A549 (cell line): ENCODE measurements at regions not wholly inside any gene's neighbourhood (a gene's known extent, or its start where the extent isn't known, plus 50 kb on each side); places are given as distances from the start of the nearest gene placed in this dataset.

ENCODE experiments used
- ATAC-seq, 2 experiments: fragments of 200-7000 bp in 1 of 2; fragments of >200 bp in 1 of 2; cut with Nextera tagmentation in 1 of 2; cut with Tn5 transposase in 1 of 2; 3 replicates each; pipeline versions ENCODE4 v1.8.0 to v1.9.1; 2018 to 2020; ENCODE audit warnings: mild to moderate bottlenecking in 1 of 2, moderate library complexity in 1 of 2
- CTCF ChIA-PET: fragments of 300-600 bp; sonication (Branson Sonifier 250); formaldehyde crosslinking; extraction: SDS; loops from one replicate; lab custom pipeline; 2021; ENCODE audit warnings: antibody characterized with exemption, inconsistent platforms; lab: Yijun Ruan, JAX
- POLR2A ChIA-PET: fragments of 350-600 bp; formaldehyde crosslinking; extraction: SDS; loops from one replicate; lab custom pipeline; 2021; ENCODE audit warnings: antibody characterized with exemption, inconsistent platforms; lab: Yijun Ruan, JAX
- DNase-seq, 2 experiments: peaks; one replicate each; pipeline versions ENCODE4 v3.0.0 to v3.0.0-alpha.2; 2011 to 2016; ENCODE audit warnings: low read depth in 1 of 2, low spot score in 1 of 2
- FAIRE-seq: peaks from 2 replicates; lab custom pipeline; 2011; peaks lifted over from hg19 to GRCh38; lab: Jason Lieb, UNC
- H3K27ac ChIP-seq, 2 experiments: fragments of >200 bp; sonication (Bioruptor Twin); formaldehyde crosslinking; 3 replicates each; pipeline ENCODE4 v1.5.1; 2016 to 2017
- H3K4me1 ChIP-seq: fragments of >200 bp; sonication (Bioruptor Twin); formaldehyde crosslinking; 3 replicates; pipeline ENCODE4 v1.6.1; 2016
- H3K4me2 ChIP-seq: fragments of >200 bp; sonication (Bioruptor Twin); formaldehyde crosslinking; 3 replicates; pipeline ENCODE4 v1.6.1; 2016
- H3K4me3 ChIP-seq: fragments of >200 bp; sonication (Bioruptor Twin); formaldehyde crosslinking; 3 replicates; pipeline ENCODE4 v1.5.1; 2016
- H3K9me3 ChIP-seq: fragments of >200 bp; sonication (Bioruptor Twin); formaldehyde crosslinking; 3 replicates; pipeline ENCODE4 v1.6.1; 2016
- ATOH8 ChIP-seq: fragments of 250-450 bp; sonication (Bioruptor Pico); IDR thresholded peaks from 2 replicates; pipeline ENCODE4 v1.5.0; 2020; ENCODE audit warnings: low read depth, mild to moderate bottlenecking, moderate library complexity
- ESRRA ChIP-seq: fragments of 150-350 bp; IDR thresholded peaks from 2 replicates; pipeline ENCODE4 v1.6.1; 2014; ENCODE audit warnings: mild to moderate bottlenecking, low read length, borderline replicate concordance
- FOSB ChIP-seq: fragments of 250-450 bp; sonication (Bioruptor Pico); IDR thresholded peaks from 2 replicates; pipeline ENCODE4 v1.5.0; 2020; ENCODE audit warnings: mild to moderate bottlenecking, moderate library complexity
- HES2 ChIP-seq: fragments of >200 bp; sonication (Bioruptor Twin); formaldehyde crosslinking; IDR thresholded peaks from 2 replicates; pipeline ENCODE4 v1.6.1; 2016
- HEYL ChIP-seq: fragments of 250-450 bp; sonication (Bioruptor Pico); IDR thresholded peaks from 2 replicates; pipeline ENCODE4 v1.8.0; 2021; ENCODE audit warnings: mild to moderate bottlenecking, moderate library complexity
- MAFK ChIP-seq: fragments of 450-650 bp; IDR thresholded peaks from 2 replicates; pipeline ENCODE4 v1.6.1; 2014; ENCODE audit not compliant: partially characterized antibody
- POLR2A ChIP-seq: IDR thresholded peaks from 2 replicates; pipeline ENCODE4 v1.6.1; 2012; ENCODE audit warnings: mild to moderate bottlenecking, low read length
- REST ChIP-seq: fragments of 200-600 bp; sonication (generic); IDR thresholded peaks from 2 replicates; pipeline ENCODE4 v1.6.1; 2016; ENCODE audit warnings: antibody characterized with exemption, mild to moderate bottlenecking, moderate library complexity
- SREBF2 ChIP-seq: fragments of 450-650 bp; IDR thresholded peaks from 2 replicates; pipeline ENCODE4 v1.6.1; 2014; ENCODE audit warnings: mild to moderate bottlenecking, moderate library complexity
- WGBS: methylation state at CpG from one replicate; pipeline ENCODE4 v1.1.6; 2017; ENCODE audit errors: missing lambda C conversion rate; 5-methylcytosine and 5-hydroxymethylcytosine counted together

- no peak overlapping the region for H3K27ac ChIP-seq
- FAIRE-seq (no peak), ATAC-seq (no peak), DNase-seq (no peak)
- TF ChIP-seq SREBF2 (no peak), REST (peak; percentile 28; the same call in 1 of the 2 replicates), ATOH8 (CRISPR knock-in tag) (no peak)
- CTCF ChIA-PET, result no interaction called here
- POLR2A ChIA-PET, result no interaction called here
- H3K4me3 ChIP-seq, result no peak overlapping the region
- no peak overlapping the region for H3K4me2 ChIP-seq
- H3K9me3 ChIP-seq, result no peaks in the 10 kb centered on the region
- H3K4me1 ChIP-seq, result no peaks in the 10 kb centered on the region
- WGBS, result 70% methylated on average over 11 of the region's 11 CpGs
Measured at GRCh38 chr1:232369451-232370296, 260.3 kb downstream of the SIPA1L2 start.

DNA sequence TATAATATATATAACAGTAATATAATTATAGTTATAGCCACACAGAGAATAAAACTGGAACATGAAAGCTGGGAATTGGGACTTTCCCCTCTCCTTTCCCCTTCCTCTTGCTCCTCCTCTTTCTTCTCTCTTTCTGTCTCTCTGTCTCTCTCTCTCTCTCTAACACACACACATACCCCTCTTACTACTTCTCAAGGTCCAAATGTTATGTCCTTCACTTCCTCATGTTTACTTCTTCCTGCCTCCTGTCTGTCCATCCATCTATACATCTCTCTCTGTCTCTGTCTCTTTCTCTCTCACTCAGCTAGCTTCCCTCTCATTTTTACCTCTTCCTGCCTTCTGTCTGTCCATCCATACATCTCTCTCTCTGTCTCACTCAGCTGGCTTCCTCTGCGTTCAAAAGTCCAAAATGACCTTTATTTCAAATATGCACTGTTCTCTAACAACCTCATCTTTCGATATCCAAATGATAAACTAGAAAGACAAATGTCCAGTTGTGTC is 261.1 kb downstream of the SIPA1L2 start:
- ChIA-PET CTCF (no interaction called here), POLR2A (no interaction called here)
- WGBS, result 59% methylated on average over 2 of the region's 2 CpGs
- Histone ChIP-seq H3K4me3 (no peak overlapping the region), H3K27ac (no peak overlapping the region), H3K4me2 (no peak overlapping the region), H3K9me3 (no peaks in the 10 kb centered on the region), H3K4me1 (no peaks in the 10 kb centered on the region)
- FAIRE-seq (no peak), DNase-seq (no peak), ATAC-seq (no peak)
- no peak for TF ChIP-seq HES2

GRCh38 chr1:232367293-232367692 is 262.6 kb downstream of the SIPA1L2 start:
- 43% methylated on average over 4 of the region's 4 CpGs for WGBS
- ChIA-PET POLR2A (no interaction called here), CTCF (interaction anchor here (0.8 kb wide), 1 partner anchor 10 kb away, joined by 3 read pairs; no protein-coding TSS in a partner anchor)
- DNase-seq (no peak), FAIRE-seq (no peak), ATAC-seq (no peak)
- Histone ChIP-seq H3K4me1 (no peaks in the 10 kb centered on the region), H3K9me3 (no peaks in the 10 kb centered on the region), H3K27ac (no peak overlapping the region), H3K4me2 (0 out of 3 replicates have a peak overlapping the region, but pooled peaks have one; percentile 15), H3K4me3 (no peak overlapping the region)
- no peak for TF ChIP-seq HEYL (CRISPR knock-in tag)
- TF ChIP-seq FOSB (CRISPR knock-in tag), result no peak
- no peak for TF ChIP-seq POLR2A
- TF ChIP-seq MAFK, result peak; percentile 12

GRCh38 chr1:232364654-232365382 is 265.1 kb downstream of the SIPA1L2 start:
- no peak overlapping the region for H3K4me3 ChIP-seq
- POLR2A ChIA-PET, result no interaction called here
- WGBS, result 87% methylated on average over 3 of the region's 3 CpGs
- DNase-seq (no peak), ATAC-seq (no peak), FAIRE-seq (no peak)
- H3K4me1 ChIP-seq, result no peaks in the 10 kb centered on the region
- no peak overlapping the region for H3K27ac ChIP-seq
- H3K9me3 ChIP-seq, result no peaks in the 10 kb centered on the region
- H3K4me2 ChIP-seq, result no peak overlapping the region
- TF ChIP-seq ESRRA, result no peak
- TF ChIP-seq, all 56 proteins: peak for 0
- CTCF ChIA-PET, result no interaction called here
